Activated naive CD8-positive, alpha-beta T cell treated with anti-CD3 and anti-CD28 coated beads, Interleukin-2, amount 50 U/mL, for 16 hours (primary cell): ENCODE measurements at regions not wholly inside any gene's neighbourhood (a gene's known extent, or its start where the extent isn't known, plus 50 kb on each side); places are given as distances from the start of the nearest gene placed in this dataset.
"Not testable (repeated sequence)": the region's sequence is repeated elsewhere in the genome, so short reads cannot be mapped to it uniquely, and the experiment has no call there.

ENCODE experiments used
- DNase-seq: peaks from one replicate; pipeline ENCODE4 v3.0.0-alpha.2; 2020; ENCODE audit warnings: low read depth, low spot score

- no peak for DNase-seq
Observed at GRCh38 chr9:135378751-135379150, 100.8 kb upstream of the PPP1R26 start.

GRCh38 chr9:135379540-135380267 is 99.9 kb upstream of the PPP1R26 start:
- no peak for DNase-seq

- DNase-seq = no peak
Observed at GRCh38 chr9:135380311-135380960, 99.1 kb upstream of the PPP1R26 start.

- no peak for DNase-seq
Observed at GRCh38 chr9:135381762-135382310, 97.7 kb upstream of the PPP1R26 start.

GRCh38 chr9:135384226-135384625 is 95.4 kb upstream of the PPP1R26 start:
- DNase-seq = no peak

GRCh38 chr9:135384815-135385405 is 94.7 kb upstream of the PPP1R26 start:
- not testable (repeated sequence) for DNase-seq

GRCh38 chr9:135385793-135386192 is 93.8 kb upstream of the PPP1R26 start:
- DNase-seq = no peak

GRCh38 chr9:135387976-135388375 is 91.6 kb upstream of the PPP1R26 start:
- DNase-seq = no peak

- DNase-seq = no peak
Observed at GRCh38 chr9:135388530-135388929, 91.1 kb upstream of the PPP1R26 start.

GRCh38 chr9:135391759-135392158 is 87.8 kb upstream of the PPP1R26 start:
- no peak for DNase-seq

GRCh38 chr9:135392511-135392910 is 87.1 kb upstream of the PPP1R26 start:
- DNase-seq = no peak

- no peak for DNase-seq
Observed at GRCh38 chr9:135394131-135394530, 85.5 kb upstream of the PPP1R26 start.

GRCh38 chr9:135394699-135395645 is 84.6 kb upstream of the PPP1R26 start:
- DNase-seq = no peak

GRCh38 chr9:135397142-135397541 is 82.4 kb upstream of the PPP1R26 start:
- DNase-seq = no peak

GRCh38 chr9:135399000-135399649 is 80.5 kb upstream of the PPP1R26 start:
- no peak for DNase-seq

GRCh38 chr9:135400496-135400895 is 79.1 kb upstream of the PPP1R26 start:
- DNase-seq = no peak

- DNase-seq = no peak
Observed at GRCh38 chr9:135401218-135401617, 78.4 kb upstream of the PPP1R26 start.

GRCh38 chr9:135402048-135402738 is 77.4 kb upstream of the PPP1R26 start:
- no peak for DNase-seq

- no peak for DNase-seq
Observed at GRCh38 chr9:135402739-135403695, 76.6 kb upstream of the PPP1R26 start.
